ENCODE measurements at regions not wholly inside any gene's neighbourhood (a gene's known extent, or its start where the extent isn't known, plus 50 kb on each side); places are given as distances from the start of the nearest gene placed in this dataset.

DNA sequence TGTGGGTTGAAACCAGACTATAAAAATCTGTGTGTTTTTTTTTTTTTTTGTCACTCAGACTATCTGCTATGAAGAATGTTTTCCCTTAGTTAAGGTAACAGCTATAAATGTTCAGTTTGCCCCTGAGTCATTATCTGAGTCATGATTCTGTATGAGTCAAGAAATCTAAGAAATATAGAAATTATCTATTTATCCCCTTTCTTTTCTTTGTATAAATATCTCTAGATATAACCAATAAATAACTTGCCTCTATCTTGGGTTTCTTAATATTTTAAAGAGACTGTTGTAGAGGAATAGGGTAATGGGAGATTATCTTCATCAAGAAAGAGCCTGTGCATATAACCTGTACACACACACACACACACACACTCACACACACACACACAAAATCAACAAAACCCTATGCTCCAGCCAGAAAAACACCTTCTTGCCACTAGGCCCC, 161.7 kb upstream of the EEA1 start:
- TF ChIP-seq, protein P1, sequence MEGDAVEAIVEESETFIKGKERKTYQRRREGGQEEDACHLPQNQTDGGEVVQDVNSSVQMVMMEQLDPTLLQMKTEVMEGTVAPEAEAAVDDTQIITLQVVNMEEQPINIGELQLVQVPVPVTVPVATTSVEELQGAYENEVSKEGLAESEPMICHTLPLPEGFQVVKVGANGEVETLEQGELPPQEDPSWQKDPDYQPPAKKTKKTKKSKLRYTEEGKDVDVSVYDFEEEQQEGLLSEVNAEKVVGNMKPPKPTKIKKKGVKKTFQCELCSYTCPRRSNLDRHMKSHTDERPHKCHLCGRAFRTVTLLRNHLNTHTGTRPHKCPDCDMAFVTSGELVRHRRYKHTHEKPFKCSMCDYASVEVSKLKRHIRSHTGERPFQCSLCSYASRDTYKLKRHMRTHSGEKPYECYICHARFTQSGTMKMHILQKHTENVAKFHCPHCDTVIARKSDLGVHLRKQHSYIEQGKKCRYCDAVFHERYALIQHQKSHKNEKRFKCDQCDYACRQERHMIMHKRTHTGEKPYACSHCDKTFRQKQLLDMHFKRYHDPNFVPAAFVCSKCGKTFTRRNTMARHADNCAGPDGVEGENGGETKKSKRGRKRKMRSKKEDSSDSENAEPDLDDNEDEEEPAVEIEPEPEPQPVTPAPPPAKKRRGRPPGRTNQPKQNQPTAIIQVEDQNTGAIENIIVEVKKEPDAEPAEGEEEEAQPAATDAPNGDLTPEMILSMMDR (conservative IDR thresholded peaks at IDR 0.05; ENCODE audit: low read depth, low read length) = no peak
- no peak for TF ChIP-seq EZH2 (IDR thresholded peaks at IDR 0.05; ENCODE audit: low read length, unreplicated experiment)

Measured in PC-3 (cell line).